Ovary (tissue), 3 donors: ENCODE measurements at regions not wholly inside any gene's neighbourhood (a gene's known extent, or its start where the extent isn't known, plus 50 kb on each side); places are given as distances from the start of the nearest gene placed in this dataset.

Experiments
- CTCF ChIP-seq, 3 donors: fragments of 450-650 bp in 2 of 3; fragments of 200-600 bp in 1 of 3; IDR thresholded peaks; one replicate each; pipeline versions ENCODE4 v1.5.1 to v1.8.0; 2016 to 2022; ENCODE audit warnings: antibody characterized with exemption in 3 of 3, mild to moderate bottlenecking in 1 of 3
- EP300 ChIP-seq: sonication (generic); formaldehyde crosslinking; IDR thresholded peaks from one replicate; pipeline ENCODE4 v1.6.1; 2017; ENCODE audit warnings: antibody characterized with exemption
- POLR2A ChIP-seq: fragments of 450-650 bp; IDR thresholded peaks from one replicate; pipeline ENCODE4 v1.6.1; 2017; ENCODE audit warnings: antibody characterized with exemption, mild to moderate bottlenecking, moderate library complexity
- donor health status: DM: no; HTN: no; CAD: no.

- no peak for TF ChIP-seq CTCF (IDR thresholded peaks at IDR 0.05)
- TF ChIP-seq POLR2A = no peak
- TF ChIP-seq EP300 = no peak
Measured at GRCh38 chrX:128714425-128714824, 662.2 kb upstream of the ACTRT1 start.
